CD4-positive, alpha-beta T cell (primary cell): ENCODE measurements at regions not wholly inside any gene's neighbourhood (a gene's known extent, or its start where the extent isn't known, plus 50 kb on each side); places are given as distances from the start of the nearest gene placed in this dataset.

ENCODE experiments used
- ATAC-seq: fragments of 200-7000 bp; cut with Tn5 transposase; one replicate; pipeline ENCODE4 v1.10.0; 2022; ENCODE audit warnings: mild to moderate bottlenecking; ENCODE audit not compliant: poor library complexity
- CTCF ChIA-PET: fragments of 350-600 bp; sonication (Branson Sonifier 250); formaldehyde crosslinking; loops from one replicate; lab custom pipeline; 2021; ENCODE audit warnings: antibody characterized with exemption, inconsistent platforms; lab: Charles Lee
- POLR2A ChIA-PET: fragments of 350-600 bp; sonication (Branson Sonifier 250); formaldehyde crosslinking; loops from one replicate; lab custom pipeline; 2021; ENCODE audit warnings: antibody characterized with exemption, inconsistent platforms; lab: Charles Lee
- DNase-seq, 14 experiments: peaks; one replicate each; pipeline ENCODE4 v3.0.0-alpha.2; 2013 to 2020; ENCODE audit warnings: mixed read lengths in 2 of 14
- H3K27ac ChIP-seq, 2 donors: one replicate each; pipeline versions ENCODE4 v1.5.1 to v1.7.0; 2013; ENCODE audit warnings: low read length in 2 of 2, low read depth in 1 of 2, mild to moderate bottlenecking in 1 of 2
- H3K27me3 ChIP-seq, 2 experiments: 1 replicate in 1 of 2; 2 replicates in 1 of 2; pipeline versions ENCODE4 v1.6.1 to v1.7.0; 2013; ENCODE audit warnings: low read length in 2 of 2, control low read depth in 1 of 2, mild to moderate bottlenecking in 1 of 2, moderate library complexity in 1 of 2; ENCODE audit not compliant: insufficient read depth in 2 of 2, control insufficient read depth in 1 of 2
- H3K36me3 ChIP-seq: one replicate; pipeline ENCODE4 v1.6.1; 2013; ENCODE audit warnings: low read length, control low read depth; ENCODE audit not compliant: insufficient read depth
- H3K4me1 ChIP-seq: one replicate; pipeline ENCODE4 v1.6.1; 2013; ENCODE audit warnings: low read length, control low read depth; ENCODE audit not compliant: insufficient read depth
- H3K4me3 ChIP-seq: one replicate; pipeline ENCODE4 v1.5.1; 2013; ENCODE audit warnings: mild to moderate bottlenecking, low read length, moderate library complexity
- H3K9me3 ChIP-seq, 2 experiments: 1 replicate in 1 of 2; 2 replicates in 1 of 2; pipeline versions ENCODE4 v1.6.1 to v1.7.0; 2013; ENCODE audit warnings: low read length in 2 of 2, mild to moderate bottlenecking in 2 of 2, control low read depth in 1 of 2, moderate library complexity in 1 of 2; ENCODE audit not compliant: control insufficient read depth in 1 of 2, insufficient read depth in 1 of 2
- H3K27ac Mint-ChIP-seq: one replicate; pipeline ENCODE4 v1.8.0; 2020; ENCODE audit warnings: mixed read lengths
- H3K27me3 Mint-ChIP-seq: one replicate; pipeline ENCODE4 v1.8.0; 2021; ENCODE audit warnings: mixed read lengths
- H3K36me3 Mint-ChIP-seq: one replicate; pipeline ENCODE4 v1.8.0; 2021; ENCODE audit warnings: low read depth, mixed read lengths
- H3K4me1 Mint-ChIP-seq: one replicate; pipeline ENCODE4 v1.8.0; 2021; ENCODE audit warnings: low read depth, mixed read lengths
- H3K4me3 Mint-ChIP-seq: one replicate; pipeline ENCODE4 v1.8.0; 2020; ENCODE audit warnings: mild to moderate bottlenecking, mixed read lengths
- H3K9me3 Mint-ChIP-seq: one replicate; pipeline ENCODE4 v1.8.0; 2020; ENCODE audit warnings: mixed read lengths
- CTCF ChIP-seq: fragments of 200-600 bp; IDR thresholded peaks from one replicate; pipeline ENCODE4 v1.8.0; 2022; ENCODE audit warnings: antibody characterized with exemption, mild to moderate bottlenecking
- intact Hi-C, 2 experiments: fragments of 100-400 bp; cut with DNase I in 1 of 2; cut with micrococcal nuclease in 1 of 2; formaldehyde crosslinking; loops; one replicate each; pipeline versions ENCODE4 v1.15.1 to v1.9.0; 2023 to 2025; cut with DNase I, micrococcal nuclease

GRCh38 chr1:29465755-29466154 is 229.4 kb downstream of the PTPRU start:
- no peaks in the 10 kb centered on the region for H3K4me1 Mint-ChIP-seq

GRCh38 chr1:29462096-29462495 is 225.8 kb downstream of the PTPRU start:
- Mint-ChIP-seq H3K27me3 (peaks cover 32% of the 10 kb centered on the region), H3K27ac (no peak overlapping the region), H3K4me1 (no peaks in the 10 kb centered on the region), H3K36me3 (no peaks in the 10 kb centered on the region), H3K9me3 (peaks cover 3% of the 10 kb centered on the region), H3K4me3 (no peak overlapping the region)
- intact Hi-C loops = no loop called here
- Histone ChIP-seq H3K4me1 (no peaks in the 10 kb centered on the region), H3K36me3 (no peaks in the 10 kb centered on the region), H3K9me3 (peaks cover 8 to 9% of the 10 kb centered on the region in 2 experiments), H3K27ac (no peak overlapping the region), H3K27me3 (no peaks in the 10 kb centered on the region), H3K4me3 (no peak overlapping the region)
- no peak for TF ChIP-seq CTCF
- ATAC-seq (no peak), DNase-seq (no peak)
- POLR2A ChIA-PET = no interaction called here
- CTCF ChIA-PET = no interaction called here

More at GRCh38 chr1:29465755-29466154, 229.4 kb downstream of the PTPRU start:
- Histone ChIP-seq H3K36me3 (no peaks in the 10 kb centered on the region), H3K4me3 (no peak overlapping the region), H3K27me3 (peaks cover 0 to 4% of the 10 kb centered on the region in 2 experiments), H3K4me1 (no peaks in the 10 kb centered on the region), H3K27ac (no peak overlapping the region), H3K9me3 (peaks cover 9% of the 10 kb centered on the region in 2 experiments)
- ChIA-PET POLR2A (no interaction called here), CTCF (no interaction called here)
- ATAC-seq (no peak), DNase-seq (no peak)
- Mint-ChIP-seq H3K4me3 (no peak overlapping the region), H3K27me3 (peaks cover 29% of the 10 kb centered on the region), H3K9me3 (peaks cover 3% of the 10 kb centered on the region), H3K36me3 (no peaks in the 10 kb centered on the region), H3K27ac (no peak overlapping the region)
- no peak for TF ChIP-seq CTCF
- intact Hi-C loops = no loop called here

GRCh38 chr1:29461115-29461739 is 224.9 kb downstream of the PTPRU start:
- Mint-ChIP-seq H3K36me3 (no peaks in the 10 kb centered on the region), H3K9me3 (peaks cover 3% of the 10 kb centered on the region), H3K4me1 (no peaks in the 10 kb centered on the region), H3K27me3 (peaks cover 26% of the 10 kb centered on the region), H3K4me3 (no peak overlapping the region), H3K27ac (no peak overlapping the region)
- Histone ChIP-seq H3K27ac (no peak overlapping the region), H3K36me3 (no peaks in the 10 kb centered on the region), H3K4me3 (no peak overlapping the region), H3K9me3 (peaks cover 8 to 9% of the 10 kb centered on the region in 2 experiments), H3K4me1 (no peaks in the 10 kb centered on the region), H3K27me3 (no peaks in the 10 kb centered on the region)
- no peak for TF ChIP-seq CTCF
- CTCF ChIA-PET = no interaction called here
- no peak for DNase-seq
- POLR2A ChIA-PET = no interaction called here
- intact Hi-C loops = no loop called here
- no peak for ATAC-seq
